HCT116 (cell line): ENCODE measurements at regions not wholly inside any gene's neighbourhood (a gene's known extent, or its start where the extent isn't known, plus 50 kb on each side); places are given as distances from the start of the nearest gene placed in this dataset.

ENCODE experiments used
- CBX3 ChIP-seq: IDR thresholded peaks from 2 replicates; pipeline ENCODE4 v1.6.1; 2012; ENCODE audit warnings: low read depth
- EZH2 ChIP-seq: fragments of 200-600 bp; sonication (generic); IDR thresholded peaks from 2 replicates; pipeline ENCODE4 v1.6.1; 2017; ENCODE audit warnings: antibody characterized with exemption, mixed run types
- FOSL1 ChIP-seq: IDR thresholded peaks from 2 replicates; pipeline ENCODE4 v1.6.1; 2012; ENCODE audit warnings: low read depth
- POLR2AphosphoS5 ChIP-seq: IDR thresholded peaks from 2 replicates; pipeline ENCODE4 v1.6.1; 2011; ENCODE audit warnings: mild to moderate bottlenecking, low read depth, low read length, moderate library complexity
- SIN3A ChIP-seq: IDR thresholded peaks from 2 replicates; pipeline ENCODE4 v1.6.1; 2012; ENCODE audit warnings: low read depth
- SP1 ChIP-seq: IDR thresholded peaks from 2 replicates; pipeline ENCODE4 v1.6.1; 2012; ENCODE audit warnings: low read depth
- TCF7L2 ChIP-seq: IDR thresholded peaks from 2 replicates; pipeline ENCODE4 v1.7.0; 2011; ENCODE audit warnings: borderline replicate concordance, inconsistent platforms; ENCODE audit not compliant: insufficient read depth, insufficient read length; ENCODE audit errors: extremely low read depth
- YY1 ChIP-seq: IDR thresholded peaks from 2 replicates; pipeline ENCODE4 v1.6.1; 2011; ENCODE audit warnings: low read length, low read depth, moderate library complexity, mild to moderate bottlenecking; ENCODE audit not compliant: insufficient replicate concordance; ENCODE audit errors: extremely low read depth
- TF ChIP-seq, protein P1 (sequence below), 3 experiments: fragments of 200-600 bp in 1 of 3; sonication (generic) in 1 of 3; IDR thresholded peaks in 2 of 3; conservative IDR thresholded peaks in 1 of 3; 2 replicates each; pipeline ENCODE4 v1.5.1; 2012 to 2017; ENCODE audit warnings: low read depth in 2 of 3, low read length in 2 of 3, antibody characterized with exemption in 1 of 3, borderline replicate concordance in 1 of 3, control low read depth in 1 of 3, mild to moderate bottlenecking in 1 of 3, mixed read lengths in 1 of 3, mixed run types in 1 of 3, moderate library complexity in 1 of 3; ENCODE audit not compliant: insufficient read depth in 1 of 3
- TF ChIP-seq, protein P2 (sequence below): IDR thresholded peaks from 2 replicates; pipeline ENCODE4 v1.6.1; 2012; ENCODE audit warnings: low read depth
- TF ChIP-seq, protein P3 (sequence below): IDR thresholded peaks from 2 replicates; pipeline ENCODE4 v1.6.1; 2012
- TF ChIP-seq, protein P4 (sequence below): IDR thresholded peaks from 2 replicates; pipeline ENCODE4 v1.6.1; 2011; ENCODE audit warnings: mild to moderate bottlenecking, low read length, moderate library complexity; ENCODE audit not compliant: insufficient replicate concordance; ENCODE audit errors: extremely low read depth

- TF ChIP-seq YY1 (no peak), FOSL1 (no peak), POLR2AphosphoS5 (no peak), EZH2 (no peak), SIN3A (no peak), TCF7L2 (no peak), CBX3 (no peak), SP1 (no peak)
- TF ChIP-seq, protein P1, sequence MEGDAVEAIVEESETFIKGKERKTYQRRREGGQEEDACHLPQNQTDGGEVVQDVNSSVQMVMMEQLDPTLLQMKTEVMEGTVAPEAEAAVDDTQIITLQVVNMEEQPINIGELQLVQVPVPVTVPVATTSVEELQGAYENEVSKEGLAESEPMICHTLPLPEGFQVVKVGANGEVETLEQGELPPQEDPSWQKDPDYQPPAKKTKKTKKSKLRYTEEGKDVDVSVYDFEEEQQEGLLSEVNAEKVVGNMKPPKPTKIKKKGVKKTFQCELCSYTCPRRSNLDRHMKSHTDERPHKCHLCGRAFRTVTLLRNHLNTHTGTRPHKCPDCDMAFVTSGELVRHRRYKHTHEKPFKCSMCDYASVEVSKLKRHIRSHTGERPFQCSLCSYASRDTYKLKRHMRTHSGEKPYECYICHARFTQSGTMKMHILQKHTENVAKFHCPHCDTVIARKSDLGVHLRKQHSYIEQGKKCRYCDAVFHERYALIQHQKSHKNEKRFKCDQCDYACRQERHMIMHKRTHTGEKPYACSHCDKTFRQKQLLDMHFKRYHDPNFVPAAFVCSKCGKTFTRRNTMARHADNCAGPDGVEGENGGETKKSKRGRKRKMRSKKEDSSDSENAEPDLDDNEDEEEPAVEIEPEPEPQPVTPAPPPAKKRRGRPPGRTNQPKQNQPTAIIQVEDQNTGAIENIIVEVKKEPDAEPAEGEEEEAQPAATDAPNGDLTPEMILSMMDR (IDR thresholded peaks at IDR 0.05 in 2 of 3, conservative IDR thresholded peaks at IDR 0.05 in 1 of 3; ENCODE audit: borderline replicate concordance in 1 of 3, insufficient read depth in 1 of 3, low read depth in 2 of 3, low read length in 2 of 3), result no peak
- TF ChIP-seq, protein P2, sequence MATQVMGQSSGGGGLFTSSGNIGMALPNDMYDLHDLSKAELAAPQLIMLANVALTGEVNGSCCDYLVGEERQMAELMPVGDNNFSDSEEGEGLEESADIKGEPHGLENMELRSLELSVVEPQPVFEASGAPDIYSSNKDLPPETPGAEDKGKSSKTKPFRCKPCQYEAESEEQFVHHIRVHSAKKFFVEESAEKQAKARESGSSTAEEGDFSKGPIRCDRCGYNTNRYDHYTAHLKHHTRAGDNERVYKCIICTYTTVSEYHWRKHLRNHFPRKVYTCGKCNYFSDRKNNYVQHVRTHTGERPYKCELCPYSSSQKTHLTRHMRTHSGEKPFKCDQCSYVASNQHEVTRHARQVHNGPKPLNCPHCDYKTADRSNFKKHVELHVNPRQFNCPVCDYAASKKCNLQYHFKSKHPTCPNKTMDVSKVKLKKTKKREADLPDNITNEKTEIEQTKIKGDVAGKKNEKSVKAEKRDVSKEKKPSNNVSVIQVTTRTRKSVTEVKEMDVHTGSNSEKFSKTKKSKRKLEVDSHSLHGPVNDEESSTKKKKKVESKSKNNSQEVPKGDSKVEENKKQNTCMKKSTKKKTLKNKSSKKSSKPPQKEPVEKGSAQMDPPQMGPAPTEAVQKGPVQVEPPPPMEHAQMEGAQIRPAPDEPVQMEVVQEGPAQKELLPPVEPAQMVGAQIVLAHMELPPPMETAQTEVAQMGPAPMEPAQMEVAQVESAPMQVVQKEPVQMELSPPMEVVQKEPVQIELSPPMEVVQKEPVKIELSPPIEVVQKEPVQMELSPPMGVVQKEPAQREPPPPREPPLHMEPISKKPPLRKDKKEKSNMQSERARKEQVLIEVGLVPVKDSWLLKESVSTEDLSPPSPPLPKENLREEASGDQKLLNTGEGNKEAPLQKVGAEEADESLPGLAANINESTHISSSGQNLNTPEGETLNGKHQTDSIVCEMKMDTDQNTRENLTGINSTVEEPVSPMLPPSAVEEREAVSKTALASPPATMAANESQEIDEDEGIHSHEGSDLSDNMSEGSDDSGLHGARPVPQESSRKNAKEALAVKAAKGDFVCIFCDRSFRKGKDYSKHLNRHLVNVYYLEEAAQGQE, result no peak
- TF ChIP-seq, protein P3, sequence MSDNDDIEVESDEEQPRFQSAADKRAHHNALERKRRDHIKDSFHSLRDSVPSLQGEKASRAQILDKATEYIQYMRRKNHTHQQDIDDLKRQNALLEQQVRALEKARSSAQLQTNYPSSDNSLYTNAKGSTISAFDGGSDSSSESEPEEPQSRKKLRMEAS, result no peak
- TF ChIP-seq, protein P4, sequence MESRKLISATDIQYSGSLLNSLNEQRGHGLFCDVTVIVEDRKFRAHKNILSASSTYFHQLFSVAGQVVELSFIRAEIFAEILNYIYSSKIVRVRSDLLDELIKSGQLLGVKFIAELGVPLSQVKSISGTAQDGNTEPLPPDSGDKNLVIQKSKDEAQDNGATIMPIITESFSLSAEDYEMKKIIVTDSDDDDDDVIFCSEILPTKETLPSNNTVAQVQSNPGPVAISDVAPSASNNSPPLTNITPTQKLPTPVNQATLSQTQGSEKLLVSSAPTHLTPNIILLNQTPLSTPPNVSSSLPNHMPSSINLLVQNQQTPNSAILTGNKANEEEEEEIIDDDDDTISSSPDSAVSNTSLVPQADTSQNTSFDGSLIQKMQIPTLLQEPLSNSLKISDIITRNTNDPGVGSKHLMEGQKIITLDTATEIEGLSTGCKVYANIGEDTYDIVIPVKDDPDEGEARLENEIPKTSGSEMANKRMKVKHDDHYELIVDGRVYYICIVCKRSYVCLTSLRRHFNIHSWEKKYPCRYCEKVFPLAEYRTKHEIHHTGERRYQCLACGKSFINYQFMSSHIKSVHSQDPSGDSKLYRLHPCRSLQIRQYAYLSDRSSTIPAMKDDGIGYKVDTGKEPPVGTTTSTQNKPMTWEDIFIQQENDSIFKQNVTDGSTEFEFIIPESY, result no peak
Measured at GRCh38 chr14:82084813-82085212, 551.2 kb upstream of the SEL1L start.
